ENCODE measurements at regions not wholly inside any gene's neighbourhood (a gene's known extent, or its start where the extent isn't known, plus 50 kb on each side); places are given as distances from the start of the nearest gene placed in this dataset.

GRCh38 chrX:9317176-9317575 is 147.7 kb upstream of the TBL1X start:
- H3K4me3 ChIP-seq, result no peak overlapping the region
- no peaks in the 10 kb centered on the region for H3K27me3 ChIP-seq
- no peaks in the 10 kb centered on the region for H3K9me3 ChIP-seq
- no peak for DNase-seq (ENCODE audit: low spot score in 2 of 2)
- TF ChIP-seq EP300 (IDR thresholded peaks at IDR 0.05), result no peak
- TF ChIP-seq POLR2AphosphoS5 (IDR thresholded peaks at IDR 0.05), result no peak
- TF ChIP-seq POLR2A (IDR thresholded peaks at IDR 0.05), result no peak
- TF ChIP-seq CTCF (IDR thresholded peaks at IDR 0.05), result no peak
- WGBS, result 65% methylated on average over 7 of the region's 7 CpGs
- no peak overlapping the region for H3K27ac ChIP-seq
- no peaks in the 10 kb centered on the region for H3K36me3 ChIP-seq
- no peaks in the 10 kb centered on the region for H3K4me1 ChIP-seq

GRCh38 chrX:9318213-9318612 is 146.6 kb upstream of the TBL1X start:
- no peak overlapping the region for H3K27ac ChIP-seq
- no peak for DNase-seq (ENCODE audit: low spot score in 2 of 2)
- 68% methylated on average over 3 of the region's 3 CpGs for WGBS
- H3K4me1 ChIP-seq, result no peaks in the 10 kb centered on the region
- no peaks in the 10 kb centered on the region for H3K36me3 ChIP-seq
- TF ChIP-seq POLR2AphosphoS5 (IDR thresholded peaks at IDR 0.05), result no peak
- no peak for TF ChIP-seq CTCF (IDR thresholded peaks at IDR 0.05)
- TF ChIP-seq EP300 (IDR thresholded peaks at IDR 0.05), result no peak
- TF ChIP-seq POLR2A (IDR thresholded peaks at IDR 0.05), result no peak
- no peaks in the 10 kb centered on the region for H3K9me3 ChIP-seq
- H3K27me3 ChIP-seq, result no peaks in the 10 kb centered on the region
- no peak overlapping the region for H3K4me3 ChIP-seq

- TF ChIP-seq POLR2A (IDR thresholded peaks at IDR 0.05) (no peak), CTCF (IDR thresholded peaks at IDR 0.05) (no peak), POLR2AphosphoS5 (IDR thresholded peaks at IDR 0.05) (no peak), EP300 (IDR thresholded peaks at IDR 0.05) (no peak)
- Histone ChIP-seq H3K36me3 (no peaks in the 10 kb centered on the region), H3K4me1 (no peaks in the 10 kb centered on the region), H3K4me3 (no peak overlapping the region), H3K27me3 (no peaks in the 10 kb centered on the region), H3K9me3 (no peaks in the 10 kb centered on the region), H3K27ac (no peak overlapping the region)
- WGBS, result 88% methylated on average over 14 of the region's 14 CpGs
- no peak for DNase-seq (ENCODE audit: low spot score in 2 of 2)
Observed at GRCh38 chrX:9318766-9319165, 146.1 kb upstream of the TBL1X start.

- H3K4me1 ChIP-seq, result no peaks in the 10 kb centered on the region
- no peaks in the 10 kb centered on the region for H3K36me3 ChIP-seq
- WGBS, result 68% methylated on average over 7 of the region's 7 CpGs
- TF ChIP-seq CTCF (IDR thresholded peaks at IDR 0.05) (no peak), POLR2AphosphoS5 (IDR thresholded peaks at IDR 0.05) (no peak), POLR2A (IDR thresholded peaks at IDR 0.05) (no peak), EP300 (IDR thresholded peaks at IDR 0.05) (no peak)
- DNase-seq (ENCODE audit: low spot score in 2 of 2), result no peak
- H3K27me3 ChIP-seq, result no peaks in the 10 kb centered on the region
- no peak overlapping the region for H3K27ac ChIP-seq
- H3K4me3 ChIP-seq, result no peak overlapping the region
- no peaks in the 10 kb centered on the region for H3K9me3 ChIP-seq
Observed at GRCh38 chrX:9320940-9321339, 143.9 kb upstream of the TBL1X start.

- Histone ChIP-seq H3K27ac (no peak overlapping the region), H3K9me3 (no peaks in the 10 kb centered on the region), H3K27me3 (no peaks in the 10 kb centered on the region), H3K4me1 (no peaks in the 10 kb centered on the region), H3K4me3 (no peak overlapping the region), H3K36me3 (no peaks in the 10 kb centered on the region)
- 86% methylated on average over 3 of the region's 3 CpGs for WGBS
- TF ChIP-seq POLR2A (IDR thresholded peaks at IDR 0.05) (no peak), POLR2AphosphoS5 (IDR thresholded peaks at IDR 0.05) (no peak), EP300 (IDR thresholded peaks at IDR 0.05) (no peak)
- DNase-seq (ENCODE audit: low spot score in 2 of 2), result no peak
Observed at GRCh38 chrX:9324676-9325075, 140.2 kb upstream of the TBL1X start.

- 74% methylated on average over 6 of the region's 6 CpGs for WGBS
- TF ChIP-seq POLR2A (IDR thresholded peaks at IDR 0.05) (no peak), POLR2AphosphoS5 (IDR thresholded peaks at IDR 0.05) (no peak), EP300 (IDR thresholded peaks at IDR 0.05) (no peak), CTCF (IDR thresholded peaks at IDR 0.05) (no peak)
- Histone ChIP-seq H3K27me3 (no peaks in the 10 kb centered on the region), H3K27ac (no peak overlapping the region), H3K4me3 (no peak overlapping the region), H3K4me1 (no peaks in the 10 kb centered on the region), H3K9me3 (no peaks in the 10 kb centered on the region), H3K36me3 (no peaks in the 10 kb centered on the region)
- no peak for DNase-seq (ENCODE audit: low spot score in 2 of 2)
Observed at GRCh38 chrX:9326369-9326768, 138.5 kb upstream of the TBL1X start.

Data from suprapubic skin (tissue), 4 donors.